H1 (cell line): ENCODE measurements at regions not wholly inside any gene's neighbourhood (a gene's known extent, or its start where the extent isn't known, plus 50 kb on each side); places are given as distances from the start of the nearest gene placed in this dataset.

Experiments
- CTCF ChIA-PET: fragments of 300-600 bp; sonication (Branson Sonifier 250); formaldehyde crosslinking; loops from one replicate; lab custom pipeline; 2021; ENCODE audit not compliant: partially characterized antibody; lab: Charles Lee
- POLR2A ChIA-PET: fragments of 300-600 bp; sonication (Branson Sonifier 250); formaldehyde crosslinking; loops from one replicate; lab custom pipeline; 2021; ENCODE audit warnings: inconsistent platforms; ENCODE audit not compliant: partially characterized antibody; lab: Charles Lee
- DNase-seq, 2 experiments: peaks; one replicate each; pipeline versions ENCODE4 v3.0.0 to v3.0.0-alpha.2; 2010 to 2022; ENCODE audit warnings: low spot score in 2 of 2, low read depth in 1 of 2, mixed read lengths in 1 of 2
- FAIRE-seq: peaks from 2 replicates; lab custom pipeline; 2011; peaks lifted over from hg19 to GRCh38; lab: Jason Lieb, UNC
- H2AFZ ChIP-seq: 2 replicates; pipeline ENCODE4 v1.8.1; 2012; ENCODE audit warnings: low read length, inconsistent platforms
- H2AK5ac ChIP-seq: 2 replicates; pipeline ENCODE4 v1.6.1; 2013; ENCODE audit warnings: low read depth, low read length
- H2BK120ac ChIP-seq: replicated peaks from 2 replicates; pipeline ENCODE3; 2013; ENCODE audit warnings: low read depth, low read length, inconsistent platforms
- H2BK12ac ChIP-seq: 2 replicates; pipeline ENCODE4 v1.6.1; 2013; ENCODE audit warnings: low read depth, low read length
- H2BK15ac ChIP-seq: 2 replicates; pipeline ENCODE4 v1.6.1; 2013; ENCODE audit warnings: low read length
- H2BK20ac ChIP-seq: 2 replicates; pipeline ENCODE4 v1.6.1; 2013; ENCODE audit warnings: low read length
- H2BK5ac ChIP-seq: 2 replicates; pipeline ENCODE4 v1.6.1; 2013; ENCODE audit warnings: low read depth, low read length
- H3K14ac ChIP-seq: 2 replicates; pipeline ENCODE4 v1.6.1; 2013; ENCODE audit warnings: inconsistent platforms; ENCODE audit not compliant: insufficient read length
- H3K18ac ChIP-seq: 2 replicates; pipeline ENCODE4 v1.6.1; 2013; ENCODE audit warnings: low read length; ENCODE audit errors: extremely low read depth
- H3K23ac ChIP-seq: 2 replicates; pipeline ENCODE4 v1.6.1; 2013; ENCODE audit warnings: inconsistent platforms; ENCODE audit not compliant: insufficient read length
- H3K23me2 ChIP-seq: 2 replicates; pipeline ENCODE4 v1.6.1; 2013; ENCODE audit warnings: low read depth, low read length
- H3K27ac ChIP-seq: 2 replicates; pipeline ENCODE4 v1.6.1; 2011; ENCODE audit warnings: low read depth, low read length, inconsistent platforms
- H3K27me3 ChIP-seq, 4 experiments: replicated peaks in 1 of 4; 1 replicate in 1 of 4; 2 replicates in 3 of 4; pipeline versions ENCODE4 v1.6.1 to v1.8.1; 2011 to 2013; ENCODE audit warnings: low read length in 3 of 4, mild to moderate bottlenecking in 3 of 4, inconsistent platforms in 2 of 4, mixed read lengths in 2 of 4, moderate library complexity in 1 of 4; ENCODE audit not compliant: control insufficient read depth in 3 of 4, insufficient read depth in 3 of 4; ENCODE audit errors: extremely low read depth in 1 of 4
- H3K36me3 ChIP-seq, 4 experiments: 2 replicates each; pipeline versions ENCODE4 v1.6.1 to v1.8.1; 2011 to 2013; ENCODE audit warnings: mild to moderate bottlenecking in 4 of 4, low read length in 3 of 4, moderate library complexity in 2 of 4, control low read depth in 1 of 4, inconsistent platforms in 1 of 4; ENCODE audit not compliant: insufficient read depth in 4 of 4, control insufficient read depth in 2 of 4
- H3K4ac ChIP-seq: replicated peaks from 2 replicates; pipeline ENCODE3; 2013; ENCODE audit warnings: low read length, low read depth, mixed read lengths, inconsistent platforms; ENCODE audit not compliant: insufficient read length
- H3K4me1 ChIP-seq, 4 experiments: replicated peaks in 1 of 4; 1 replicate in 1 of 4; 2 replicates in 3 of 4; pipeline versions ENCODE4 v1.6.1 to v1.8.1; 2011 to 2013; ENCODE audit warnings: low read length in 3 of 4, inconsistent platforms in 2 of 4, mixed read lengths in 1 of 4; ENCODE audit not compliant: insufficient read depth in 4 of 4, control insufficient read depth in 3 of 4
- H3K4me2 ChIP-seq, 2 experiments: 2 replicates each; pipeline versions ENCODE4 v1.6.1 to v1.8.1; 2011 to 2013; ENCODE audit warnings: low read depth in 2 of 2, low read length in 2 of 2, control low read depth in 1 of 2, inconsistent platforms in 1 of 2, mild to moderate bottlenecking in 1 of 2; ENCODE audit not compliant: insufficient read depth in 1 of 2
- H3K4me3 ChIP-seq, 4 experiments: fragments of 200-600, 300-600 bp in 1 of 4; sonication (generic), shearing (Covaris generic), sonication (Bioruptor Twin) in 1 of 4; 2 replicates each; pipeline versions ENCODE4 v1.5.1 to v1.8.1; 2011 to 2016; ENCODE audit warnings: low read length in 4 of 4, low read depth in 3 of 4, control low read depth in 2 of 4, inconsistent platforms in 2 of 4, mild to moderate bottlenecking in 2 of 4, mixed read lengths in 1 of 4, moderate library complexity in 1 of 4; ENCODE audit not compliant: insufficient read depth in 2 of 4; ENCODE audit errors: extremely low read depth in 1 of 4
- H3K56ac ChIP-seq: replicated peaks from 2 replicates; pipeline ENCODE3; 2013; ENCODE audit warnings: low read depth, mild to moderate bottlenecking, mixed read lengths, low read length, inconsistent platforms; ENCODE audit not compliant: insufficient read length
- H3K79me1 ChIP-seq: 2 replicates; pipeline ENCODE4 v1.6.1; 2013; ENCODE audit warnings: low read depth, low read length, control low read depth
- H3K79me2 ChIP-seq, 2 experiments: 2 replicates each; pipeline versions ENCODE4 v1.6.1 to v1.8.1; 2012 to 2013; ENCODE audit warnings: low read length in 2 of 2, mild to moderate bottlenecking in 2 of 2, inconsistent platforms in 1 of 2; ENCODE audit not compliant: insufficient read depth in 2 of 2, control insufficient read depth in 1 of 2
- H3K9ac ChIP-seq, 4 experiments: replicated peaks in 1 of 4; 1 replicate in 1 of 4; 2 replicates in 3 of 4; pipeline versions ENCODE4 v1.6.1 to v1.8.1; 2011 to 2013; ENCODE audit warnings: low read depth in 3 of 4, low read length in 3 of 4, control low read depth in 2 of 4, mild to moderate bottlenecking in 2 of 4, moderate library complexity in 2 of 4, inconsistent platforms in 1 of 4; ENCODE audit errors: extremely low read depth in 1 of 4
- H3K9me3 ChIP-seq, 2 experiments: 2 replicates each; pipeline versions ENCODE4 v1.6.1 to v1.8.1; 2012 to 2013; ENCODE audit warnings: mild to moderate bottlenecking in 2 of 2, moderate library complexity in 2 of 2, control low read depth in 1 of 2, inconsistent platforms in 1 of 2, low read depth in 1 of 2, low read length in 1 of 2, mixed read lengths in 1 of 2; ENCODE audit not compliant: insufficient read depth in 2 of 2
- H4K20me1 ChIP-seq, 2 experiments: replicated peaks in 1 of 2; 2 replicates each; pipeline versions ENCODE3 to v1.8.1; 2011 to 2013; ENCODE audit warnings: inconsistent platforms in 2 of 2, low read length in 2 of 2, mild to moderate bottlenecking in 1 of 2; ENCODE audit not compliant: insufficient read depth in 2 of 2, control insufficient read depth in 1 of 2
- H4K5ac ChIP-seq: 2 replicates; pipeline ENCODE4 v1.6.1; 2013; ENCODE audit warnings: low read length, low read depth, mixed read lengths, inconsistent platforms; ENCODE audit not compliant: insufficient read length
- H4K8ac ChIP-seq: 2 replicates; pipeline ENCODE4 v1.8.0; 2013; ENCODE audit warnings: mild to moderate bottlenecking, moderate library complexity, low read length, inconsistent platforms; ENCODE audit not compliant: insufficient read depth; ENCODE audit errors: extremely low read depth
- H4K91ac ChIP-seq: replicated peaks from 2 replicates; pipeline ENCODE3; 2013; ENCODE audit warnings: low read length, mixed read lengths, inconsistent platforms; ENCODE audit not compliant: insufficient read length
- ASH2L ChIP-seq: fragments of 200-600, 300-600 bp; sonication (generic); IDR thresholded peaks from one replicate; pipeline ENCODE4 v1.7.1; 2017; ENCODE audit warnings: low read length
- CHD1 ChIP-seq: IDR thresholded peaks from 2 replicates; pipeline ENCODE4 v1.6.1; 2012; ENCODE audit warnings: low read depth, low read length, improper control_type of control experiment
- EZH2 ChIP-seq: fragments of 200-600 bp; sonication (generic); IDR thresholded peaks from 2 replicates; pipeline ENCODE4 v1.7.1; 2012; ENCODE audit warnings: low read depth, mild to moderate bottlenecking, moderate library complexity, low read length, inconsistent platforms; ENCODE audit not compliant: severe bottlenecking
- HDAC6 ChIP-seq: IDR thresholded peaks from one replicate; pipeline ENCODE4 v1.7.1; 2012; ENCODE audit warnings: low read depth, mild to moderate bottlenecking, inconsistent platforms, low read length, moderate library complexity
- NANOG ChIP-seq: IDR thresholded peaks from 2 replicates; pipeline ENCODE4 v1.6.1; 2011; ENCODE audit warnings: low read length, low read depth, mild to moderate bottlenecking, inconsistent platforms; ENCODE audit not compliant: insufficient read depth, poor library complexity, severe bottlenecking
- SAP30 ChIP-seq: fragments of 300-600 bp; sonication (generic); IDR thresholded peaks from 2 replicates; pipeline ENCODE4 v1.7.1; 2012; ENCODE audit warnings: low read length, moderate library complexity, mild to moderate bottlenecking, inconsistent platforms; ENCODE audit not compliant: insufficient read depth, insufficient replicate concordance
- TAF1 ChIP-seq: IDR thresholded peaks from 2 replicates; pipeline ENCODE4 v1.6.1; 2011; ENCODE audit warnings: mild to moderate bottlenecking, low read depth, low read length
- TAF7 ChIP-seq: optimal IDR thresholded peaks from 2 replicates; pipeline ENCODE3; 2011; ENCODE audit warnings: low read depth, mild to moderate bottlenecking, inconsistent platforms, low read length, moderate library complexity, borderline replicate concordance
- WGBS, 2 experiments: shearing (Covaris generic) in 1 of 2; methylation state at CpG; one replicate each; pipeline versions ENCODE4 v1.1.6 to v1.1.7; 2013 to 2015; ENCODE audit warnings: low lambda C conversion rate in 2 of 2, mixed read lengths in 2 of 2, inconsistent platforms in 1 of 2, low coverage in 1 of 2, missing lambda C conversion rate in 1 of 2; ENCODE audit not compliant: insufficient replicate concordance in 2 of 2, insufficient coverage in 1 of 2, insufficient read length in 1 of 2; ENCODE audit errors: extremely low coverage in 1 of 2, missing lambda C conversion rate in 1 of 2; 5-methylcytosine and 5-hydroxymethylcytosine counted together

- Histone ChIP-seq H3K36me3 (no peaks in the 10 kb centered on the region), H3K79me1 (no peaks in the 10 kb centered on the region), H3K27ac (no peak overlapping the region), H3K27me3 (no peaks in the 10 kb centered on the region), H3K9ac (no peak overlapping the region), H4K91ac (no peak overlapping the region), H3K23ac (no peak overlapping the region), H3K23me2 (no peaks in the 10 kb centered on the region), H2BK20ac (no peak overlapping the region), H2BK120ac (no peak overlapping the region), H2AFZ (no peak overlapping the region; the same call in 1 of the 2 replicates), H2AK5ac (no peak overlapping the region), H3K18ac (no peak overlapping the region), H3K4me1 (no peaks in the 10 kb centered on the region), H3K9me3 (no peaks in the 10 kb centered on the region), H3K4me3 (no peak overlapping the region), H3K14ac (no peak overlapping the region), H3K4ac (no peak overlapping the region), H4K20me1 (no peaks in the 10 kb centered on the region), H4K8ac (no peak overlapping the region), H2BK12ac (no peak overlapping the region), H4K5ac (no peak overlapping the region), H2BK5ac (no peak overlapping the region), H3K79me2 (no peaks in the 10 kb centered on the region), H3K56ac (no peak overlapping the region), H3K4me2 (no peak overlapping the region), H2BK15ac (no peak overlapping the region)
- WGBS, 2 experiments = 97% methylated on average over 6 of the region's 6 CpGs; no CpG with 5 or more reads in 1 of the 2 experiments
- POLR2A ChIA-PET = no interaction called here
- CTCF ChIA-PET = no interaction called here
- FAIRE-seq (no peak), DNase-seq (no peak)
- TF ChIP-seq NANOG = no peak
- TF ChIP-seq TAF1 = no peak
- TF ChIP-seq EZH2 = no peak
- TF ChIP-seq SAP30 = no peak
- no peak for TF ChIP-seq HDAC6
- TF ChIP-seq TAF7 = no peak
- no peak for TF ChIP-seq CHD1
- TF ChIP-seq ASH2L = no peak
These were observed 986.9 kb upstream of the MANEA start for GRCh38 chr6:94590416-94590815.
